SK-N-SH (cell line): ENCODE measurements at regions not wholly inside any gene's neighbourhood (a gene's known extent, or its start where the extent isn't known, plus 50 kb on each side); places are given as distances from the start of the nearest gene placed in this dataset.
"Not testable (repeated sequence)": the region's sequence is repeated elsewhere in the genome, so short reads cannot be mapped to it uniquely, and the experiment has no call there.

Experiments
- CTCF ChIA-PET: fragments of 300-600, 350-600 bp; formaldehyde crosslinking; extraction: SDS; loops from one replicate; lab custom pipeline; 2021; lab: Yijun Ruan, JAX
- POLR2A ChIA-PET: fragments of 350-600 bp; sonication (Branson Sonifier 250); formaldehyde crosslinking; extraction: SDS; loops from one replicate; lab custom pipeline; 2020; ENCODE audit warnings: antibody characterized with exemption, inconsistent platforms; lab: Yijun Ruan, JAX
- DNase-seq: peaks from one replicate; pipeline ENCODE4 v3.0.0; 2012
- H2AFZ ChIP-seq: fragments of 200-600 bp; sonication (generic); 2 replicates; pipeline ENCODE4 v1.8.1; 2016; ENCODE audit warnings: antibody characterized with exemption, mild to moderate bottlenecking, low read depth
- H3F3A ChIP-seq: fragments of 200-600 bp; sonication (generic); replicated peaks from 2 replicates; pipeline ENCODE3; 2016; ENCODE audit warnings: antibody characterized with exemption, mild to moderate bottlenecking; ENCODE audit not compliant: insufficient read depth
- H3K27ac ChIP-seq, 2 experiments: fragments of 200-500 bp in 1 of 2; fragments of 200-600 bp in 1 of 2; sonication (Bioruptor generic) in 1 of 2; sonication (generic), shearing (Covaris generic) in 1 of 2; 2 replicates each; pipeline versions ENCODE4 v1.5.1 to v1.6.1; 2014 to 2016; ENCODE audit warnings: low read depth in 2 of 2, inconsistent platforms in 1 of 2, low read length in 1 of 2, mild to moderate bottlenecking in 1 of 2, mixed read lengths in 1 of 2
- H3K27me3 ChIP-seq: fragments of 200-600 bp; sonication (generic), shearing (Covaris generic); 2 replicates; pipeline ENCODE4 v1.6.1; 2016; ENCODE audit warnings: mixed run types; ENCODE audit not compliant: insufficient read depth
- H3K36me3 ChIP-seq, 2 experiments: fragments of 200-500 bp in 1 of 2; fragments of 200-600 bp in 1 of 2; sonication (Bioruptor generic) in 1 of 2; sonication (generic) in 1 of 2; replicated peaks in 1 of 2; 2 replicates each; pipeline versions ENCODE3 to v1.5.1; 2014 to 2016; ENCODE audit warnings: low read length in 1 of 2, mild to moderate bottlenecking in 1 of 2; ENCODE audit not compliant: insufficient read depth in 2 of 2, control insufficient read depth in 1 of 2
- H3K4me1 ChIP-seq, 2 experiments: fragments of 200-500 bp in 1 of 2; fragments of 200-600 bp in 1 of 2; sonication (Bioruptor generic) in 1 of 2; sonication (generic), shearing (Covaris generic) in 1 of 2; 2 replicates each; pipeline versions ENCODE4 v1.5.1 to v1.6.1; 2014 to 2016; ENCODE audit warnings: low read depth in 1 of 2, low read length in 1 of 2, mixed run types in 1 of 2; ENCODE audit not compliant: insufficient read depth in 2 of 2, control insufficient read depth in 1 of 2
- H3K4me2 ChIP-seq: fragments of 200-600 bp; sonication (generic), shearing (Covaris generic); 2 replicates; pipeline ENCODE4 v1.6.1; 2017; ENCODE audit warnings: mixed run types
- H3K4me3 ChIP-seq, 2 experiments: fragments of 200-500 bp in 1 of 2; fragments of 200-600 bp in 1 of 2; sonication (Bioruptor generic) in 1 of 2; sonication (generic), shearing (Covaris generic) in 1 of 2; 2 replicates each; pipeline versions ENCODE4 v1.5.1 to v1.8.1; 2014 to 2016; ENCODE audit warnings: low read depth in 2 of 2, inconsistent platforms in 1 of 2, low read length in 1 of 2, mild to moderate bottlenecking in 1 of 2, mixed read lengths in 1 of 2, moderate library complexity in 1 of 2
- H3K79me2 ChIP-seq: fragments of 200-600 bp; sonication (generic); 2 replicates; pipeline ENCODE4 v1.8.1; 2017; ENCODE audit warnings: mild to moderate bottlenecking; ENCODE audit not compliant: insufficient read depth
- H3K9ac ChIP-seq: fragments of 200-600 bp; sonication (generic); 2 replicates; pipeline ENCODE4 v1.6.1; 2017; ENCODE audit warnings: mixed run types
- H3K9me2 ChIP-seq: fragments of 200-600 bp; sonication (generic); 2 replicates; pipeline ENCODE4 v1.6.1; 2017; ENCODE audit warnings: mixed run types
- H3K9me3 ChIP-seq: fragments of 200-600 bp; sonication (generic); 2 replicates; pipeline ENCODE4 v1.6.1; 2017; ENCODE audit warnings: mixed run types, mild to moderate bottlenecking, moderate library complexity
- H4K20me1 ChIP-seq: fragments of 200-600 bp; sonication (generic); 2 replicates; pipeline ENCODE4 v1.6.1; 2017; ENCODE audit warnings: mild to moderate bottlenecking, mixed run types; ENCODE audit not compliant: insufficient read depth
- EZH2phosphoT487 ChIP-seq: fragments of 200-600 bp; sonication (generic); IDR thresholded peaks from 2 replicates; pipeline ENCODE4 v1.6.1; 2017; ENCODE audit warnings: low read depth, mixed run types, mild to moderate bottlenecking, antibody characterized with exemption, moderate library complexity, borderline replicate concordance
- FOXM1 ChIP-seq: IDR thresholded peaks from 2 replicates; pipeline ENCODE4 v1.4.0; 2012; ENCODE audit warnings: low read depth, mild to moderate bottlenecking
- JUND ChIP-seq: IDR thresholded peaks from 2 replicates; pipeline ENCODE4 v1.4.0; 2012
- NFIC ChIP-seq: IDR thresholded peaks from 2 replicates; pipeline ENCODE4 v1.4.0; 2012; ENCODE audit warnings: borderline replicate concordance
- NRF1 ChIP-seq: IDR thresholded peaks from 2 replicates; pipeline ENCODE4 v1.6.1; 2012; ENCODE audit warnings: low read depth, mild to moderate bottlenecking, low read length
- POLR2AphosphoS5 ChIP-seq: IDR thresholded peaks from 2 replicates; pipeline ENCODE4 v1.6.1; 2012; ENCODE audit warnings: low read depth, low read length
- SIN3A ChIP-seq: IDR thresholded peaks from 2 replicates; pipeline ENCODE4 v1.6.1; 2012; ENCODE audit warnings: low read depth, mild to moderate bottlenecking, low read length, moderate library complexity, borderline replicate concordance
- TAF1 ChIP-seq: IDR thresholded peaks from 2 replicates; pipeline ENCODE4 v1.6.1; 2012; ENCODE audit warnings: low read depth, mild to moderate bottlenecking, low read length, moderate library complexity, borderline replicate concordance
- TCF12 ChIP-seq: IDR thresholded peaks from 2 replicates; pipeline ENCODE4 v1.4.0; 2012
- TEAD4 ChIP-seq: IDR thresholded peaks from 2 replicates; pipeline ENCODE4 v1.4.0; 2012; ENCODE audit warnings: mild to moderate bottlenecking, borderline replicate concordance; ENCODE audit not compliant: insufficient read depth
- ZBTB33 ChIP-seq: IDR thresholded peaks from 2 replicates; pipeline ENCODE4 v1.4.0; 2012; ENCODE audit warnings: low read depth, borderline replicate concordance
- WGBS: methylation state at CpG from one replicate; pipeline ENCODE4 v1.1.6; 2017; ENCODE audit warnings: low lambda C conversion rate; 5-methylcytosine and 5-hydroxymethylcytosine counted together
- TF ChIP-seq, protein P1 (sequence below): IDR thresholded peaks from 2 replicates; pipeline ENCODE4 v1.6.1; 2012; ENCODE audit warnings: mild to moderate bottlenecking, low read depth, low read length, moderate library complexity
- TF ChIP-seq, protein P2 (sequence below): IDR thresholded peaks from 2 replicates; pipeline ENCODE4 v1.4.0; 2012; ENCODE audit warnings: low read depth, borderline replicate concordance
- TF ChIP-seq, protein P3 (sequence below): fragments of 200-600 bp; sonication (generic); IDR thresholded peaks from 2 replicates; pipeline ENCODE4 v1.6.1; 2017; ENCODE audit warnings: antibody characterized with exemption, mild to moderate bottlenecking, moderate library complexity

DNA sequence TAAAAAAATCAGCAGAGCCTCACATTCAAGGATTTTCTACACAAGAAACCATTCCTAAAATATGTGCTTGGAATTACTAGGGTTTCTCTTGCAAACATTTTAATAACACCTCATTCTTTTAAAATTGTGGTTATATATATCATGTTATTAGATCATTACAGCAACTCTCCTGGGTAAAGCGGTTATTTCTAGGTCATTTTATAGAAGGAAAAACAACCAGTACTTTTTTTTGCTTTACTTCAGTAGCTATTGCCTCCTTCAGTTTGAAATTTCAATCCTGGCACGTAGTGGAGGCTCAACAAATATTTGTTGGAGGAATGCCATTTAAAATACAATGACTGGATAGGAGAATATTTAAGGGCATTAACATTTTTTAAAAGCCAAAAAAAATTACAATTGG, 220.6 kb downstream of the CDRT15L2 start (continued):
- TF ChIP-seq, protein P1, sequence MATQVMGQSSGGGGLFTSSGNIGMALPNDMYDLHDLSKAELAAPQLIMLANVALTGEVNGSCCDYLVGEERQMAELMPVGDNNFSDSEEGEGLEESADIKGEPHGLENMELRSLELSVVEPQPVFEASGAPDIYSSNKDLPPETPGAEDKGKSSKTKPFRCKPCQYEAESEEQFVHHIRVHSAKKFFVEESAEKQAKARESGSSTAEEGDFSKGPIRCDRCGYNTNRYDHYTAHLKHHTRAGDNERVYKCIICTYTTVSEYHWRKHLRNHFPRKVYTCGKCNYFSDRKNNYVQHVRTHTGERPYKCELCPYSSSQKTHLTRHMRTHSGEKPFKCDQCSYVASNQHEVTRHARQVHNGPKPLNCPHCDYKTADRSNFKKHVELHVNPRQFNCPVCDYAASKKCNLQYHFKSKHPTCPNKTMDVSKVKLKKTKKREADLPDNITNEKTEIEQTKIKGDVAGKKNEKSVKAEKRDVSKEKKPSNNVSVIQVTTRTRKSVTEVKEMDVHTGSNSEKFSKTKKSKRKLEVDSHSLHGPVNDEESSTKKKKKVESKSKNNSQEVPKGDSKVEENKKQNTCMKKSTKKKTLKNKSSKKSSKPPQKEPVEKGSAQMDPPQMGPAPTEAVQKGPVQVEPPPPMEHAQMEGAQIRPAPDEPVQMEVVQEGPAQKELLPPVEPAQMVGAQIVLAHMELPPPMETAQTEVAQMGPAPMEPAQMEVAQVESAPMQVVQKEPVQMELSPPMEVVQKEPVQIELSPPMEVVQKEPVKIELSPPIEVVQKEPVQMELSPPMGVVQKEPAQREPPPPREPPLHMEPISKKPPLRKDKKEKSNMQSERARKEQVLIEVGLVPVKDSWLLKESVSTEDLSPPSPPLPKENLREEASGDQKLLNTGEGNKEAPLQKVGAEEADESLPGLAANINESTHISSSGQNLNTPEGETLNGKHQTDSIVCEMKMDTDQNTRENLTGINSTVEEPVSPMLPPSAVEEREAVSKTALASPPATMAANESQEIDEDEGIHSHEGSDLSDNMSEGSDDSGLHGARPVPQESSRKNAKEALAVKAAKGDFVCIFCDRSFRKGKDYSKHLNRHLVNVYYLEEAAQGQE, result no peak
- TF ChIP-seq TAF1, result no peak
- TF ChIP-seq TCF12, result no peak
- TF ChIP-seq TEAD4, result no peak
- TF ChIP-seq NRF1, result no peak
- TF ChIP-seq, protein P2, sequence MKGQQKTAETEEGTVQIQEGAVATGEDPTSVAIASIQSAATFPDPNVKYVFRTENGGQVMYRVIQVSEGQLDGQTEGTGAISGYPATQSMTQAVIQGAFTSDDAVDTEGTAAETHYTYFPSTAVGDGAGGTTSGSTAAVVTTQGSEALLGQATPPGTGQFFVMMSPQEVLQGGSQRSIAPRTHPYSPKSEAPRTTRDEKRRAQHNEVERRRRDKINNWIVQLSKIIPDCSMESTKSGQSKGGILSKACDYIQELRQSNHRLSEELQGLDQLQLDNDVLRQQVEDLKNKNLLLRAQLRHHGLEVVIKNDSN, result no peak

GRCh38 chr17:20805751-20806150, 226.2 kb downstream of the CDRT15L2 start:
- TF ChIP-seq TAF1, result no peak
- no peak for TF ChIP-seq NFIC
- TF ChIP-seq SIN3A, result no peak
- TF ChIP-seq ZBTB33, result no peak
- no peak for TF ChIP-seq POLR2AphosphoS5
- no peak for TF ChIP-seq JUND
- no peak for TF ChIP-seq EZH2phosphoT487
- no peak for TF ChIP-seq FOXM1
- TF ChIP-seq, protein P1, result no peak
- TF ChIP-seq, protein P3, sequence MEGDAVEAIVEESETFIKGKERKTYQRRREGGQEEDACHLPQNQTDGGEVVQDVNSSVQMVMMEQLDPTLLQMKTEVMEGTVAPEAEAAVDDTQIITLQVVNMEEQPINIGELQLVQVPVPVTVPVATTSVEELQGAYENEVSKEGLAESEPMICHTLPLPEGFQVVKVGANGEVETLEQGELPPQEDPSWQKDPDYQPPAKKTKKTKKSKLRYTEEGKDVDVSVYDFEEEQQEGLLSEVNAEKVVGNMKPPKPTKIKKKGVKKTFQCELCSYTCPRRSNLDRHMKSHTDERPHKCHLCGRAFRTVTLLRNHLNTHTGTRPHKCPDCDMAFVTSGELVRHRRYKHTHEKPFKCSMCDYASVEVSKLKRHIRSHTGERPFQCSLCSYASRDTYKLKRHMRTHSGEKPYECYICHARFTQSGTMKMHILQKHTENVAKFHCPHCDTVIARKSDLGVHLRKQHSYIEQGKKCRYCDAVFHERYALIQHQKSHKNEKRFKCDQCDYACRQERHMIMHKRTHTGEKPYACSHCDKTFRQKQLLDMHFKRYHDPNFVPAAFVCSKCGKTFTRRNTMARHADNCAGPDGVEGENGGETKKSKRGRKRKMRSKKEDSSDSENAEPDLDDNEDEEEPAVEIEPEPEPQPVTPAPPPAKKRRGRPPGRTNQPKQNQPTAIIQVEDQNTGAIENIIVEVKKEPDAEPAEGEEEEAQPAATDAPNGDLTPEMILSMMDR, result no peak
- Histone ChIP-seq H3K27me3 (no peaks in the 10 kb centered on the region), H3K79me2 (no peaks in the 10 kb centered on the region), H3K9me2 (no peaks in the 10 kb centered on the region), H3K4me3 (no peak overlapping the region), H2AFZ (no peak overlapping the region), H3K27ac (no peak overlapping the region), H3K36me3 (no peaks in the 10 kb centered on the region), H3K4me1 (no peaks in the 10 kb centered on the region), H3K4me2 (no peak overlapping the region), H3K9me3 (no peaks in the 10 kb centered on the region), H3F3A (no peaks in the 10 kb centered on the region), H3K9ac (no peak overlapping the region), H4K20me1 (no peaks in the 10 kb centered on the region)
- no peak for DNase-seq
- ChIA-PET POLR2A (no interaction called here), CTCF (no interaction called here)
- WGBS, result 39% methylated on average over 3 of the region's 3 CpGs

DNA sequence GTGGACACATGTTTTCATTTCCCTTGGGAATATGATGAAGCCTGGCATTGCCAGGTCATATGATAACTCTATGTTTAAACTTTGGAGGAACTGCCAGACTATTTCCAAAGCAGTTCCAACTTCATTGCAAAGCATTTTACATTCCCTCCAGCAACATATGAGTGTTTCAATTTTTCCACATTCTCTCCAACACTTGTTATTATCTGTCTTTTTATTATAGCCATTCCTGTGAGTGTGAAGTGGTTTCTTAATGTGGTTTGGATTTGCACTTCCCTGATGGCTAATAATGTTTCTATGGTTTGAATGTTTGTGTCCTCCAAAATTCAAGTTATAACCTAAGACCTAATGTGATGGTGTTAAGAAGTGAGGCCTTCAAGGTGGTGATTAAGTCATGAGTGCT, 228.0 kb downstream of the CDRT15L2 start:
- POLR2A ChIA-PET, H3F3A ChIP-seq, H3K4me1 ChIP-seq, H4K20me1 ChIP-seq, H3K4me2 ChIP-seq, H3K27ac ChIP-seq, H3K9ac ChIP-seq, H2AFZ ChIP-seq, CTCF ChIA-PET, H3K9me2 ChIP-seq, H3K79me2 ChIP-seq, H3K36me3 ChIP-seq, DNase-seq, H3K27me3 ChIP-seq, H3K9me3 ChIP-seq, H3K4me3 ChIP-seq: not testable (repeated sequence)
